ENCODE measurements at regions not wholly inside any gene's neighbourhood (a gene's known extent, or its start where the extent isn't known, plus 50 kb on each side); places are given as distances from the start of the nearest gene placed in this dataset.

GRCh38 chrX:113651306-113651705, 810.7 kb upstream of the AMOT start:
- Histone ChIP-seq H3K27me3 (ENCODE audit: control insufficient read depth, insufficient read depth, low read length) (no peaks in the 10 kb centered on the region), H3K4me3 (ENCODE audit: low read depth, low read length) (no peak overlapping the region), H3K36me3 (ENCODE audit: control insufficient read depth, insufficient read depth, low read length) (no peaks in the 10 kb centered on the region)
- CTCF ChIA-PET: no interaction called here
- no peak for DNase-seq (ENCODE audit: low read depth)
- POLR2A ChIA-PET: no interaction called here
- TF ChIP-seq, protein P1, sequence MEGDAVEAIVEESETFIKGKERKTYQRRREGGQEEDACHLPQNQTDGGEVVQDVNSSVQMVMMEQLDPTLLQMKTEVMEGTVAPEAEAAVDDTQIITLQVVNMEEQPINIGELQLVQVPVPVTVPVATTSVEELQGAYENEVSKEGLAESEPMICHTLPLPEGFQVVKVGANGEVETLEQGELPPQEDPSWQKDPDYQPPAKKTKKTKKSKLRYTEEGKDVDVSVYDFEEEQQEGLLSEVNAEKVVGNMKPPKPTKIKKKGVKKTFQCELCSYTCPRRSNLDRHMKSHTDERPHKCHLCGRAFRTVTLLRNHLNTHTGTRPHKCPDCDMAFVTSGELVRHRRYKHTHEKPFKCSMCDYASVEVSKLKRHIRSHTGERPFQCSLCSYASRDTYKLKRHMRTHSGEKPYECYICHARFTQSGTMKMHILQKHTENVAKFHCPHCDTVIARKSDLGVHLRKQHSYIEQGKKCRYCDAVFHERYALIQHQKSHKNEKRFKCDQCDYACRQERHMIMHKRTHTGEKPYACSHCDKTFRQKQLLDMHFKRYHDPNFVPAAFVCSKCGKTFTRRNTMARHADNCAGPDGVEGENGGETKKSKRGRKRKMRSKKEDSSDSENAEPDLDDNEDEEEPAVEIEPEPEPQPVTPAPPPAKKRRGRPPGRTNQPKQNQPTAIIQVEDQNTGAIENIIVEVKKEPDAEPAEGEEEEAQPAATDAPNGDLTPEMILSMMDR (IDR thresholded peaks at IDR 0.05; ENCODE audit: insufficient read depth, low read depth, low read length): no peak

- TF ChIP-seq, protein P1 (IDR thresholded peaks at IDR 0.05; ENCODE audit: insufficient read depth, low read depth, low read length): no peak
- no peaks in the 10 kb centered on the region for H3K27me3 ChIP-seq (ENCODE audit: control insufficient read depth, insufficient read depth, low read length)
- DNase-seq (ENCODE audit: low read depth): peak; percentile 55
- ChIA-PET POLR2A (no interaction called here), CTCF (no interaction called here)
- no peak overlapping the region for H3K4me3 ChIP-seq (ENCODE audit: low read depth, low read length)
- H3K36me3 ChIP-seq (ENCODE audit: control insufficient read depth, insufficient read depth, low read length): no peaks in the 10 kb centered on the region
These were observed 803.8 kb upstream of the AMOT start for GRCh38 chrX:113644426-113644825.

- CTCF ChIA-PET: no interaction called here
- no peaks in the 10 kb centered on the region for H3K27me3 ChIP-seq (ENCODE audit: control insufficient read depth, insufficient read depth, low read length)
These were observed 793.9 kb upstream of the AMOT start for GRCh38 chrX:113634565-113634964.

DNA sequence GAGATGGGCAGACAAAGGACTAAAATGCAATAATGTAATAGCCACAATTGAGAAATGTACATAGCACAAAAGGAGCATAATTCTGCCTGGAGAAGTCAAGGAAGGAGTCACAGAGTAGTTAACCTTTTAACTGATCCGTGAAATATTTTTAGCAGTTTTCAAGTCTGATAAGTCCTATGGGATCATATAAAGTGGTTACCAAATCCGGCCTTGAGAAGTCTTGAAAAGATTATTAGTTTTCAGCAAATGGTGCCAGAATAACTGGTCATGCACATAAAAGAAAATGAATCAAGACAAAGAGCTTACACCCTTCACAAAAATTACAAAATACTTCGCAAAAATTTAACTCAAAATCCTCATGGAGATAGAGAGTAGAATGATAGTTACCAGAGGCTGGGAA, 788.7 kb upstream of the AMOT start:
- H3K27me3 ChIP-seq (ENCODE audit: control insufficient read depth, insufficient read depth, low read length): no peaks in the 10 kb centered on the region
- ChIA-PET POLR2A (no interaction called here), CTCF (no interaction called here)
- TF ChIP-seq, protein P1 (IDR thresholded peaks at IDR 0.05; ENCODE audit: insufficient read depth, low read depth, low read length): no peak
- no peak overlapping the region for H3K4me3 ChIP-seq (ENCODE audit: low read depth, low read length)
- no peak for DNase-seq (ENCODE audit: low read depth)
- H3K36me3 ChIP-seq (ENCODE audit: control insufficient read depth, insufficient read depth, low read length): no peaks in the 10 kb centered on the region

More at GRCh38 chrX:113634565-113634964, 793.9 kb upstream of the AMOT start:
- Histone ChIP-seq H3K4me3 (ENCODE audit: low read depth, low read length) (no peak overlapping the region), H3K36me3 (ENCODE audit: control insufficient read depth, insufficient read depth, low read length) (no peaks in the 10 kb centered on the region)
- TF ChIP-seq, protein P1 (IDR thresholded peaks at IDR 0.05; ENCODE audit: insufficient read depth, low read depth, low read length): no peak
- DNase-seq (ENCODE audit: low read depth): no peak
- POLR2A ChIA-PET: no interaction called here

- no peaks in the 10 kb centered on the region for H3K36me3 ChIP-seq (ENCODE audit: control insufficient read depth, insufficient read depth, low read length)
- TF ChIP-seq, protein P1 (IDR thresholded peaks at IDR 0.05; ENCODE audit: insufficient read depth, low read depth, low read length): no peak
- ChIA-PET POLR2A (no interaction called here), CTCF (no interaction called here)
- no peak overlapping the region for H3K4me3 ChIP-seq (ENCODE audit: low read depth, low read length)
- no peak for DNase-seq (ENCODE audit: low read depth)
- H3K27me3 ChIP-seq (ENCODE audit: control insufficient read depth, insufficient read depth, low read length): no peaks in the 10 kb centered on the region
These were observed 753.7 kb upstream of the AMOT start for GRCh38 chrX:113594123-113594841.
